H9 (cell line): ENCODE measurements at regions not wholly inside any gene's neighbourhood (a gene's known extent, or its start where the extent isn't known, plus 50 kb on each side); places are given as distances from the start of the nearest gene placed in this dataset.

Experiments
- DNase-seq: peaks from one replicate; pipeline ENCODE4 v3.0.0-alpha.2; 2017
- H2AFZ ChIP-seq: one replicate; pipeline ENCODE4 v1.6.1; 2013; ENCODE audit warnings: mild to moderate bottlenecking, low read length, control low read depth, moderate library complexity
- H2AK5ac ChIP-seq: 2 replicates; pipeline ENCODE4 v1.6.1; 2013; ENCODE audit warnings: low read length, control low read depth, mixed read lengths; ENCODE audit not compliant: insufficient read length
- H2BK120ac ChIP-seq: one replicate; pipeline ENCODE4 v1.6.1; 2013; ENCODE audit warnings: low read depth, mild to moderate bottlenecking, low read length, control low read depth, inconsistent platforms; ENCODE audit not compliant: poor library complexity, severe bottlenecking
- H2BK12ac ChIP-seq: 2 replicates; pipeline ENCODE4 v1.6.1; 2013; ENCODE audit warnings: low read length, control low read depth, mixed read lengths, low read depth; ENCODE audit not compliant: insufficient read length
- H2BK15ac ChIP-seq: 2 replicates; pipeline ENCODE4 v1.6.1; 2013; ENCODE audit warnings: low read depth, low read length, control low read depth
- H2BK20ac ChIP-seq: one replicate; pipeline ENCODE4 v1.6.1; 2013; ENCODE audit warnings: low read depth, mild to moderate bottlenecking, low read length, control low read depth, inconsistent platforms; ENCODE audit not compliant: poor library complexity, severe bottlenecking
- H2BK5ac ChIP-seq: 2 replicates; pipeline ENCODE4 v1.6.1; 2013; ENCODE audit warnings: low read length, control low read depth, mixed read lengths; ENCODE audit not compliant: insufficient read length
- H3K14ac ChIP-seq: 2 replicates; pipeline ENCODE4 v1.6.1; 2013; ENCODE audit warnings: low read length, control low read depth; ENCODE audit not compliant: insufficient read depth
- H3K18ac ChIP-seq: 2 replicates; pipeline ENCODE4 v1.6.1; 2013; ENCODE audit warnings: low read depth, mild to moderate bottlenecking, mixed read lengths, low read length, control low read depth; ENCODE audit not compliant: insufficient read length
- H3K23ac ChIP-seq: 2 replicates; pipeline ENCODE4 v1.6.1; 2013; ENCODE audit warnings: low read length, control low read depth, mixed read lengths, low read depth; ENCODE audit not compliant: insufficient read length
- H3K23me2 ChIP-seq: 2 replicates; pipeline ENCODE4 v1.6.1; 2013; ENCODE audit warnings: low read depth, mild to moderate bottlenecking, mixed read lengths, low read length, control low read depth; ENCODE audit not compliant: insufficient read length, poor library complexity, severe bottlenecking
- H3K27ac ChIP-seq: 2 replicates; pipeline ENCODE4 v1.5.1; 2013; ENCODE audit warnings: low read length, control low read depth, mixed read lengths, low read depth; ENCODE audit not compliant: insufficient read length
- H3K27me3 ChIP-seq: 2 replicates; pipeline ENCODE4 v1.6.1; 2013; ENCODE audit warnings: low read length, control low read depth, inconsistent platforms; ENCODE audit not compliant: insufficient read depth
- H3K4ac ChIP-seq: 2 replicates; pipeline ENCODE4 v1.6.1; 2013; ENCODE audit warnings: low read depth, mild to moderate bottlenecking, control low read depth, inconsistent platforms, low read length, moderate library complexity
- H3K4me1 ChIP-seq: 2 replicates; pipeline ENCODE4 v1.6.1; 2013; ENCODE audit warnings: low read length, control low read depth, inconsistent platforms; ENCODE audit not compliant: insufficient read depth
- H3K4me2 ChIP-seq: 2 replicates; pipeline ENCODE4 v1.6.1; 2013; ENCODE audit warnings: low read length, control low read depth, mixed read lengths; ENCODE audit not compliant: insufficient read length, insufficient read depth
- H3K56ac ChIP-seq: 2 replicates; pipeline ENCODE4 v1.6.1; 2013; ENCODE audit warnings: low read depth, mild to moderate bottlenecking, mixed read lengths, low read length, control low read depth; ENCODE audit not compliant: insufficient read length
- H3K79me1 ChIP-seq: 2 replicates; pipeline ENCODE4 v1.6.1; 2013; ENCODE audit warnings: low read depth, mild to moderate bottlenecking, moderate library complexity, low read length, control low read depth, inconsistent platforms; ENCODE audit not compliant: insufficient read depth, poor library complexity, severe bottlenecking
- H3K79me2 ChIP-seq: 2 replicates; pipeline ENCODE4 v1.6.1; 2013; ENCODE audit warnings: low read length, control low read depth, inconsistent platforms; ENCODE audit not compliant: insufficient read depth
- H3K9ac ChIP-seq: 2 replicates; pipeline ENCODE4 v1.6.1; 2013; ENCODE audit warnings: low read length, control low read depth, mixed read lengths; ENCODE audit not compliant: insufficient read length; ENCODE audit errors: extremely low read depth
- H3K9me3 ChIP-seq: one replicate; pipeline ENCODE4 v1.6.1; 2013; ENCODE audit warnings: low read depth, low read length, inconsistent platforms; ENCODE audit not compliant: control insufficient read depth
- H3T11ph ChIP-seq: one replicate; pipeline ENCODE4 v1.6.1; 2013; ENCODE audit warnings: mild to moderate bottlenecking, low read length, control low read depth, inconsistent platforms
- H4K20me1 ChIP-seq: one replicate; pipeline ENCODE4 v1.6.1; 2013; ENCODE audit not compliant: control insufficient read depth, insufficient read length, insufficient read depth
- H4K5ac ChIP-seq: 2 replicates; pipeline ENCODE4 v1.6.1; 2013; ENCODE audit warnings: low read depth, mild to moderate bottlenecking, mixed read lengths, low read length, control low read depth; ENCODE audit not compliant: insufficient read length
- H4K8ac ChIP-seq: replicated peaks from 2 replicates; pipeline ENCODE4 v1.6.1; 2013; ENCODE audit warnings: low read length, control low read depth, mixed read lengths, low read depth; ENCODE audit not compliant: insufficient read length
- H4K91ac ChIP-seq: 2 replicates; pipeline ENCODE4 v1.6.1; 2013; ENCODE audit warnings: low read depth, mild to moderate bottlenecking, moderate library complexity, mixed read lengths, low read length, control low read depth; ENCODE audit not compliant: insufficient read length
- H3K27ac Mint-ChIP-seq, 3 experiments: 2 replicates in 2 of 3; 3 replicates in 1 of 3; pipeline ENCODE4 v1.8.0; 2020 to 2021; ENCODE audit warnings: mixed read lengths in 3 of 3, mild to moderate bottlenecking in 1 of 3, moderate library complexity in 1 of 3
- H3K27me3 Mint-ChIP-seq: 2 replicates; pipeline ENCODE4 v1.8.0; 2021; ENCODE audit warnings: low read depth, mild to moderate bottlenecking, moderate library complexity, mixed read lengths
- H3K36me3 Mint-ChIP-seq, 3 experiments: 2 replicates in 2 of 3; 3 replicates in 1 of 3; pipeline ENCODE4 v1.8.0; 2020 to 2021; ENCODE audit warnings: low read depth in 3 of 3, mixed read lengths in 3 of 3; ENCODE audit not compliant: insufficient read depth in 1 of 3
- H3K4me1 Mint-ChIP-seq, 2 experiments: 2 replicates each; pipeline ENCODE4 v1.8.0; 2020; ENCODE audit warnings: mixed read lengths in 2 of 2
- H3K4me3 Mint-ChIP-seq, 2 experiments: 2 replicates in 1 of 2; 3 replicates in 1 of 2; pipeline ENCODE4 v1.8.0; 2020 to 2021; ENCODE audit warnings: mild to moderate bottlenecking in 2 of 2, mixed read lengths in 2 of 2, moderate library complexity in 1 of 2
- H3K9me3 Mint-ChIP-seq, 2 experiments: 2 replicates in 1 of 2; 3 replicates in 1 of 2; pipeline ENCODE4 v1.8.0; 2020; ENCODE audit warnings: mild to moderate bottlenecking in 2 of 2, mixed read lengths in 2 of 2, moderate library complexity in 1 of 2
- WGBS: extraction: QIAGEN DNeasy Blood & Tissue Kit; methylation state at CpG from one replicate; pipeline ENCODE4 v1.1.7; 2013; ENCODE audit warnings: missing lambda C conversion rate, low lambda C conversion rate, mixed read lengths; ENCODE audit not compliant: insufficient read length; ENCODE audit errors: extremely low coverage; 5-methylcytosine and 5-hydroxymethylcytosine counted together
- TF ChIP-seq, protein P1 (sequence below): fragments of 200-600 bp; sonication (generic); conservative IDR thresholded peaks from 3 replicates; pipeline ENCODE4 v1.8.0; 2021; ENCODE audit warnings: antibody characterized with exemption, mild to moderate bottlenecking

DNA sequence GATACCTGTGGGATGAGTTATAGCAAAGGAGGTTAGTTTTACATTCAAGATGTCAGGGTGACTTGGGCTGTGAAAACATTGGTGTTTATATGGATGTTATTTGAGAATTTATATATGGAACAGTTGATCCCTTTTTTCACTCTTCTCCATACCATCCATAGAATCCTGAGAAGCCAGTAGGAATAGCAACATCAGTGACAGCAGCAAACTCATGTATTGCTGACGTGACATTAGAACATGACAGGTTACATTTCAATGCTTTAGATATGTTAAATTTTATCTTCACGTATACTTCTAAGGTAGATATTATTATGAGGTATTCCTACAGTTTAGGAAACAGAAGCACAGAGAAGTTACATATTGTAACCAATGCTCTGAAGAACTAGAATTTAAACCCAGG is 745.2 kb upstream of the GCFC2 start:
- no peak overlapping the region for H3K4me2 ChIP-seq
- no peak overlapping the region for H2BK120ac ChIP-seq
- H3K9me3 ChIP-seq = no peaks in the 10 kb centered on the region
- no peaks in the 10 kb centered on the region for H3K23me2 ChIP-seq
- no peaks in the 10 kb centered on the region for H3K27me3 ChIP-seq
- no peak overlapping the region for H3K23ac ChIP-seq
- TF ChIP-seq, protein P1, sequence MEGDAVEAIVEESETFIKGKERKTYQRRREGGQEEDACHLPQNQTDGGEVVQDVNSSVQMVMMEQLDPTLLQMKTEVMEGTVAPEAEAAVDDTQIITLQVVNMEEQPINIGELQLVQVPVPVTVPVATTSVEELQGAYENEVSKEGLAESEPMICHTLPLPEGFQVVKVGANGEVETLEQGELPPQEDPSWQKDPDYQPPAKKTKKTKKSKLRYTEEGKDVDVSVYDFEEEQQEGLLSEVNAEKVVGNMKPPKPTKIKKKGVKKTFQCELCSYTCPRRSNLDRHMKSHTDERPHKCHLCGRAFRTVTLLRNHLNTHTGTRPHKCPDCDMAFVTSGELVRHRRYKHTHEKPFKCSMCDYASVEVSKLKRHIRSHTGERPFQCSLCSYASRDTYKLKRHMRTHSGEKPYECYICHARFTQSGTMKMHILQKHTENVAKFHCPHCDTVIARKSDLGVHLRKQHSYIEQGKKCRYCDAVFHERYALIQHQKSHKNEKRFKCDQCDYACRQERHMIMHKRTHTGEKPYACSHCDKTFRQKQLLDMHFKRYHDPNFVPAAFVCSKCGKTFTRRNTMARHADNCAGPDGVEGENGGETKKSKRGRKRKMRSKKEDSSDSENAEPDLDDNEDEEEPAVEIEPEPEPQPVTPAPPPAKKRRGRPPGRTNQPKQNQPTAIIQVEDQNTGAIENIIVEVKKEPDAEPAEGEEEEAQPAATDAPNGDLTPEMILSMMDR = no peak
- H4K91ac ChIP-seq = no peak overlapping the region
- Mint-ChIP-seq H3K27me3 (no peaks in the 10 kb centered on the region), H3K36me3 (no peaks in the 10 kb centered on the region), H3K4me1 (peaks cover 0 to 13% of the 10 kb centered on the region in 2 experiments; a peak in 2 of 4 replicates), H3K9me3 (no peaks in the 10 kb centered on the region), H3K27ac (no peak overlapping the region), H3K4me3 (no peak overlapping the region)
- H4K5ac ChIP-seq = no peak overlapping the region
- H2BK15ac ChIP-seq = no peak overlapping the region
- H3K56ac ChIP-seq = no peak overlapping the region
- no peak for DNase-seq
- no peak overlapping the region for H3K9ac ChIP-seq
- no peak overlapping the region for H2AK5ac ChIP-seq
- no peak overlapping the region for H2BK12ac ChIP-seq
- H3K79me1 ChIP-seq = no peaks in the 10 kb centered on the region
- no CpG with 5 or more reads among the region's 2 CpGs for WGBS
- H3K18ac ChIP-seq = no peak overlapping the region
- no peak overlapping the region for H3K27ac ChIP-seq
- no peak overlapping the region for H2BK20ac ChIP-seq
- no peak overlapping the region for H2BK5ac ChIP-seq
- H2AFZ ChIP-seq = no peak overlapping the region
- no peaks in the 10 kb centered on the region for H4K20me1 ChIP-seq
- no peak overlapping the region for H3T11ph ChIP-seq
- no peak overlapping the region for H3K4ac ChIP-seq
- H4K8ac ChIP-seq = no peak overlapping the region
- no peak overlapping the region for H3K14ac ChIP-seq
- no peaks in the 10 kb centered on the region for H3K4me1 ChIP-seq
- no peaks in the 10 kb centered on the region for H3K79me2 ChIP-seq
